Activated CD8-positive, alpha-beta T cell treated with anti-CD3 and anti-CD28 coated beads for 36 hours (primary cell): ENCODE measurements at regions not wholly inside any gene's neighbourhood (a gene's known extent, or its start where the extent isn't known, plus 50 kb on each side); places are given as distances from the start of the nearest gene placed in this dataset.

ENCODE experiments used
- ATAC-seq: fragments of 200-7000 bp; cut with Tn5 transposase; one replicate; pipeline ENCODE4 v1.10.0; 2021; ENCODE audit warnings: mild to moderate bottlenecking, moderate library complexity
- CTCF ChIA-PET: fragments of 350-600 bp; sonication (Branson Sonifier 250); formaldehyde crosslinking; loops from one replicate; lab custom pipeline; 2021; ENCODE audit warnings: antibody characterized with exemption; lab: Charles Lee
- POLR2A ChIA-PET: fragments of 350-600 bp; sonication (Branson Sonifier 250); formaldehyde crosslinking; loops from one replicate; lab custom pipeline; 2021; ENCODE audit warnings: antibody characterized with exemption; lab: Charles Lee
- DNase-seq: peaks from one replicate; pipeline ENCODE4 v3.0.0-alpha.2; 2020
- H3K27ac Mint-ChIP-seq: one replicate; pipeline ENCODE4 v1.8.0; 2021; ENCODE audit warnings: mild to moderate bottlenecking, mixed read lengths
- H3K27me3 Mint-ChIP-seq: one replicate; pipeline ENCODE4 v1.8.0; 2021; ENCODE audit warnings: mixed read lengths
- H3K36me3 Mint-ChIP-seq: one replicate; pipeline ENCODE4 v1.8.0; 2021; ENCODE audit warnings: low read depth, mixed read lengths
- H3K4me1 Mint-ChIP-seq: one replicate; pipeline ENCODE4 v1.8.0; 2021; ENCODE audit warnings: low read depth, mixed read lengths
- H3K4me3 Mint-ChIP-seq: one replicate; pipeline ENCODE4 v1.8.0; 2021; ENCODE audit warnings: mild to moderate bottlenecking, moderate library complexity, mixed read lengths
- H3K9me3 Mint-ChIP-seq: one replicate; pipeline ENCODE4 v1.8.0; 2021; ENCODE audit warnings: mixed read lengths
- intact Hi-C: fragments of 100-400 bp; cut with micrococcal nuclease; formaldehyde crosslinking; loops from one replicate; pipeline ENCODE4 v1.10.0; 2022
- TF ChIP-seq, protein P1 (sequence below): fragments of 200-600 bp; IDR thresholded peaks from one replicate; pipeline ENCODE4 v1.8.0; 2022; ENCODE audit warnings: antibody characterized with exemption, mild to moderate bottlenecking

DNA sequence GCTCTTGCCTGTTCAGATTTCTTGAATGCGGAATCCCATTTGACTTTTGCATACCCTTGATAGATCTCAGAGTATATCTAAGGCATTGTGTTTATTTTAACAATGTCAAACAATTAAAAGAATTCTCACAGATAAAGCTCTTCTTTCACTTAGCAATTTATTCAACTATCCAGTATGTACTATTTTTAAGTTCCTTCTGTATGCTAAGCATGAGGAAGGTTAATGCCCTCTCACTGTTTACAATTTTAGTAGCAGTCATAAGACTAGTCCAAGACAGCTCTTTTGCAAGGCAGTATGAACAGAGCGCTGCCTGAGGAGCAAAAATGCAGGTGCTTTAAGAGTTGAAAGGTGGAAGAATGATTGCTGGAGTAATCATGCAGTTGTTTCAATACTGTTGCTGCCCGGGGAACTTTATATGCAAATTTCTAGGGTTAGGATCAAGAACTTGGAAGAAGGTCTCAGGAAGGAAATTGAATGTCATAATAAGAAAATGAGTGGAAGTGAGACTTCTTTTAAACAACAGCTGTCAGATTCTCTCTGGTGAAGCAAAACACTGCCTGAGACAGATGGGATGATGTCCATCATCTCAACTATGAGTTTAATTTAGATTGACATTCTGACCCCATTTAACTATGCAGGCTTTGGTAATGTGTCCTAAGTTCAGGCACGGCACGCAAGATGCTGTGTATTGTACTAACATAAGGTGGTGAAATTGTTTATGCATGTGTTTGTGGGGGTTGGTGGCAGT lies 1303.5 kb upstream of the CITED2 start:
- no peak overlapping the region for H3K27ac Mint-ChIP-seq
- no peaks in the 10 kb centered on the region for H3K4me1 Mint-ChIP-seq
- H3K9me3 Mint-ChIP-seq: no peaks in the 10 kb centered on the region
- TF ChIP-seq, protein P1, sequence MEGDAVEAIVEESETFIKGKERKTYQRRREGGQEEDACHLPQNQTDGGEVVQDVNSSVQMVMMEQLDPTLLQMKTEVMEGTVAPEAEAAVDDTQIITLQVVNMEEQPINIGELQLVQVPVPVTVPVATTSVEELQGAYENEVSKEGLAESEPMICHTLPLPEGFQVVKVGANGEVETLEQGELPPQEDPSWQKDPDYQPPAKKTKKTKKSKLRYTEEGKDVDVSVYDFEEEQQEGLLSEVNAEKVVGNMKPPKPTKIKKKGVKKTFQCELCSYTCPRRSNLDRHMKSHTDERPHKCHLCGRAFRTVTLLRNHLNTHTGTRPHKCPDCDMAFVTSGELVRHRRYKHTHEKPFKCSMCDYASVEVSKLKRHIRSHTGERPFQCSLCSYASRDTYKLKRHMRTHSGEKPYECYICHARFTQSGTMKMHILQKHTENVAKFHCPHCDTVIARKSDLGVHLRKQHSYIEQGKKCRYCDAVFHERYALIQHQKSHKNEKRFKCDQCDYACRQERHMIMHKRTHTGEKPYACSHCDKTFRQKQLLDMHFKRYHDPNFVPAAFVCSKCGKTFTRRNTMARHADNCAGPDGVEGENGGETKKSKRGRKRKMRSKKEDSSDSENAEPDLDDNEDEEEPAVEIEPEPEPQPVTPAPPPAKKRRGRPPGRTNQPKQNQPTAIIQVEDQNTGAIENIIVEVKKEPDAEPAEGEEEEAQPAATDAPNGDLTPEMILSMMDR: no peak
- no peaks in the 10 kb centered on the region for H3K36me3 Mint-ChIP-seq
- CTCF ChIA-PET: no interaction called here
- POLR2A ChIA-PET: no interaction called here
- H3K4me3 Mint-ChIP-seq: no peak overlapping the region
- H3K27me3 Mint-ChIP-seq: no peaks in the 10 kb centered on the region
- no peak for DNase-seq
- ATAC-seq: no peak
- intact Hi-C loops: no loop called here

DNA sequence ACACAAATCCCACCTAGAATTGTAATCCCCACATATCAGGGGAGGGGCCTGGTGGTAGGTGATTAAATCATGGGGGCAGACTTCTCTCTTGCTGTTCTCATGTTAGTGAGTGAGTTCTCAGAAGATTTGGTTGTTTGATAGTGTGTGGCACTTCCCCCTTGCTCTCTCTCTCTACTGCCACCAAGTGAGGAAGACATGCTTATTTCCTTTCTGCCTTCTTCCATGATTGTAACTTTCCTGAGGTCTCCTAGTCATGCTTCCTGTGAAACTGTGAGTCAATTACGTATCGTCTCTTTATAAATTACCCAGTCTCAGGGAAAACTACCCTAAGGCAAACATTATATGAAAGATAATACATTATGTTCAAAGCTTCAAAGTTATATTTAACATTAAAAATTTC lies 1297.5 kb upstream of the CITED2 start:
- ChIA-PET POLR2A (no interaction called here), CTCF (no interaction called here)
- Mint-ChIP-seq H3K27ac (no peak overlapping the region), H3K27me3 (no peaks in the 10 kb centered on the region), H3K9me3 (no peaks in the 10 kb centered on the region), H3K4me1 (peaks cover 3% of the 10 kb centered on the region), H3K4me3 (no peak overlapping the region), H3K36me3 (no peaks in the 10 kb centered on the region)
- DNase-seq (no peak), ATAC-seq (no peak)
- intact Hi-C loops: no loop called here
- TF ChIP-seq, protein P1: no peak

DNA sequence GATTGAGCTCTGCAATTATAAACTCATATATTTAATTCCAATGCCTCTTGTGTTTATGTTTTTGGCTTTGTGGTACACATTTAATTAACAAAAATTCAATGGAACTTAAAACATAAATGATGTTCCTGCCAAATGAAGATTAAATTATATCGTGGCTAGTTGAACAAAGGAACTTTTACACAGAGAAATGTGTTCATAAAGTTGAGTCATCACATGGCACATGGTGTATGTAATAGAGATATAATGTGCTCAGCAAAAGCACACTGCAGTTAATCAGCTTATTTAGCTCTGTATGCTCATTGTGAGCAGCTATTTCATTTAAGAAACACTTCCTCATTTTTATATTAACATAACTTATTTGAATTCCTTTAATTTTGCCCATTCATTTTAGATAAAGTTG lies 1295.6 kb upstream of the CITED2 start:
- Mint-ChIP-seq H3K27me3 (no peaks in the 10 kb centered on the region), H3K4me1 (peaks cover 3% of the 10 kb centered on the region), H3K36me3 (no peaks in the 10 kb centered on the region), H3K9me3 (no peaks in the 10 kb centered on the region), H3K4me3 (no peak overlapping the region), H3K27ac (no peak overlapping the region)
- ChIA-PET CTCF (no interaction called here), POLR2A (no interaction called here)
- TF ChIP-seq, protein P1: no peak
- intact Hi-C loops: no loop called here
- no peak for DNase-seq
- no peak for ATAC-seq

DNA sequence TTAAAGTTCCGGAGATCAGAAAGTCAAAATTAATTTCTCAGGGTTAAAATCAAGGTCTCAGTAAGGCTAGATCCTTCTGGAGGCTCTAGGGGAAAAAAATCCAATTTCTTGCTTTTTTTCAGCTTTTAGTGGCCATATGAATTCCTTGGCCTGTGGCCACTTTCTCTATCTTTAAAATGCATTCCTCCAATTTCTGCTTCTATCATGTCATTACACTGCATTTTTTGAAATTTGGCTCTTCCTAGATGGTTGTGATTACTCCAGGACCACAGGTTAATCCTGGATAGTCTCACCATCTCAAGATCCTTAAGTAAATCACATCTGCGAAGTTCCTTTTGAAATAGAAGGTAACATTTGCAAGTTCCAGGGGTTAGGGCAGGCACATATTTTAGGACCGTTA lies 1294.9 kb upstream of the CITED2 start:
- no peaks in the 10 kb centered on the region for H3K9me3 Mint-ChIP-seq
- H3K27me3 Mint-ChIP-seq: no peaks in the 10 kb centered on the region
- intact Hi-C loops: no loop called here
- CTCF ChIA-PET: no interaction called here
- peaks cover 3% of the 10 kb centered on the region for H3K4me1 Mint-ChIP-seq
- H3K27ac Mint-ChIP-seq: no peak overlapping the region
- DNase-seq (no peak), ATAC-seq (no peak)
- TF ChIP-seq, protein P1: no peak
- POLR2A ChIA-PET: interaction anchor here (0.6 kb wide), 1 partner anchor 485 kb away, joined by 3 read pairs; no protein-coding TSS in a partner anchor
- no peaks in the 10 kb centered on the region for H3K36me3 Mint-ChIP-seq
- H3K4me3 Mint-ChIP-seq: no peak overlapping the region

DNA sequence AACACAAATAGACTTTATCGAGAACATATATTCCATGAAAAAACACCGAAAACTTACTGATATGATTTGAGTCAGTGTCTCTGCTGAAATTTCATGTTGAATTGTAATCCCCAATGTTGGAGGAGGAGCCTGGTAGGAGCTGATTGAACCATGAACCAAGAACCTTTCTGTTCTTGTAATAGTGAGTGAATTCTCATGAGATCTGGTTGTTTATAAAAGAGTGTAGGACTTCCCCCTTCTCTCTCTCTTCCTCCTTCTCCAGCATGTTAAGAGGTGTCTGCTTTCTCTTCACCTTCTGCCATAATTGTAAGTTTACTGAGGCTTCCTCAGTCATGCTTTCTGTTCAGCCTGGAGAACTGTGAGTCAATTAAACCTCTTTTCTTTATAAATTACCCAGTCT lies 1289.3 kb upstream of the CITED2 start:
- POLR2A ChIA-PET: no interaction called here
- intact Hi-C loops: no loop called here
- TF ChIP-seq, protein P1: no peak
- CTCF ChIA-PET: interaction anchor here (1.0 kb wide), 1 partner anchor 63 kb away, joined by 3 read pairs; no protein-coding TSS in a partner anchor
- Mint-ChIP-seq H3K4me3 (no peak overlapping the region), H3K36me3 (no peaks in the 10 kb centered on the region), H3K27ac (no peak overlapping the region), H3K4me1 (no peaks in the 10 kb centered on the region), H3K9me3 (no peaks in the 10 kb centered on the region), H3K27me3 (no peaks in the 10 kb centered on the region)
- DNase-seq (no peak), ATAC-seq (no peak)
